D341Med (cell line): ENCODE measurements at regions not wholly inside any gene's neighbourhood (a gene's known extent, or its start where the extent isn't known, plus 50 kb on each side); places are given as distances from the start of the nearest gene placed in this dataset.

ENCODE experiments used
- DNase-seq: peaks from one replicate; pipeline ENCODE4 v3.0.0; 2012; ENCODE audit warnings: low spot score

DNA sequence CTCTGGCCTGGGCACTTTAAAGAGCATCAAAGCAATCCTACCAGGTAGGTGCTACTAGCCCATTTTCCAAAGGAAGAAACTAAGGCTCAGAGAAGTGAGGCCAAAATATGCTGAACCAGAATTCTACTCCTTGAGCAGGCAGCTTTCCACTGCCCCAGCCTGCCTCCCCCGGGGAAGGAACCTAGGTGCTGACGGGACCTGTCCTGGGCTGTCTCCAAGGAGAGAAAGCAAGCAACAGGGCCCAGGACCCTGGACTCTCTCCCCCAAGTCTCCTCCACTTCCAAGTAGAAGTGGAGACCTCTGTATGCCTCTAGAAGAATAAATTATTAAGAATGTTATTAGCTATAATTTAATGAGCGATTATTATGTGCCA is 159.5 kb downstream of the MRPL14 start:
- DNase-seq, result no peak

GRCh38 chr6:43966853-43967718 is 160.2 kb downstream of the MRPL14 start:
- DNase-seq, result no peak

DNA sequence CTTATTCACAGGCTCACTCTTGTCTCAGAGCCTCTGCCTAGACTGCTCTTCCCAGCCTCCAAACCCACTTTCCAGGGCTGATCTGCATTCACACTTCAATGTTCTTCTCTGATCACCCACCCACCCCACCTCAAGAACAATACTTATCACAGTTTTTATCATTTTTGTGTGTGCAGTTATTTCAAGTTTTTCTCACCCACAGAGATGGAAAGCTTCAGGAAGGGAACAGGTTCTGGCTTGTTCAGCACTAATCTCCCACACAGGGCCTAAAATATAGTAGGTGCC is 160.9 kb downstream of the MRPL14 start:
- DNase-seq, result no peak

DNA sequence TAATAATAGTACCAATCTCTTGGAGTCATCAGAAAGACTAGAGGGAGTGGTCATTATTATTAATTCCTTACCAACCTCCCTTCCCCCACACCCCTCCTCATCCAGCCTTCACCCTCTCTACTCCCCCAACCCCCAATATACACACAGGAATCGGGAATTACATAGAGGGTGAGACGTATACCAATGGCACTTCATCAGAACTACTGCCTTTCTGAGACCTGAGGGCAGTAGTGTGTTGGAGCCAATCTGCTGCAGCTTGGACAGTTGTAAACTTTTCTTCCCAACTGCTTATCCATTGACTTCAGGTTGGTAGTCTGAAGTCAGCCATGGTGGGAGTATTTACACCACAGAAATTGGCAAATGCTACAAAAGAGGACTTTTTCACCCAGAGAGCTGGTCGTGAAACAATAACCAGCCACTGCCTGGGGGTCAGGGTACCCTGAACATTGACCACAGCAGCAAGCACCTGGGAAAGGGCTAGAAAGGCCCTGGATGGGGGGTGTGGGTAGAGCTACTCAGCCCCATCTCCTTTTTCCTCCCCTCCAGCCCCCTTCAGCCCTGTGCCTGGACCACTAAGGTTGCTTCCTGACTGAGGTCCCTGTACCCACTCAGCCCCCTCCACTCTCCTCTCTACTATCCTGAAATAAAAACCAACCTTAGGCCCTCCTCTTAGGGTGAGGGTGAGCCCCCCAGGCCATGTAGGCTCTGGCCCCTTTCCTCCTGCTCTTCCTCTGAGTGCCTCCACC is 161.5 kb downstream of the MRPL14 start:
- no peak for DNase-seq

DNA sequence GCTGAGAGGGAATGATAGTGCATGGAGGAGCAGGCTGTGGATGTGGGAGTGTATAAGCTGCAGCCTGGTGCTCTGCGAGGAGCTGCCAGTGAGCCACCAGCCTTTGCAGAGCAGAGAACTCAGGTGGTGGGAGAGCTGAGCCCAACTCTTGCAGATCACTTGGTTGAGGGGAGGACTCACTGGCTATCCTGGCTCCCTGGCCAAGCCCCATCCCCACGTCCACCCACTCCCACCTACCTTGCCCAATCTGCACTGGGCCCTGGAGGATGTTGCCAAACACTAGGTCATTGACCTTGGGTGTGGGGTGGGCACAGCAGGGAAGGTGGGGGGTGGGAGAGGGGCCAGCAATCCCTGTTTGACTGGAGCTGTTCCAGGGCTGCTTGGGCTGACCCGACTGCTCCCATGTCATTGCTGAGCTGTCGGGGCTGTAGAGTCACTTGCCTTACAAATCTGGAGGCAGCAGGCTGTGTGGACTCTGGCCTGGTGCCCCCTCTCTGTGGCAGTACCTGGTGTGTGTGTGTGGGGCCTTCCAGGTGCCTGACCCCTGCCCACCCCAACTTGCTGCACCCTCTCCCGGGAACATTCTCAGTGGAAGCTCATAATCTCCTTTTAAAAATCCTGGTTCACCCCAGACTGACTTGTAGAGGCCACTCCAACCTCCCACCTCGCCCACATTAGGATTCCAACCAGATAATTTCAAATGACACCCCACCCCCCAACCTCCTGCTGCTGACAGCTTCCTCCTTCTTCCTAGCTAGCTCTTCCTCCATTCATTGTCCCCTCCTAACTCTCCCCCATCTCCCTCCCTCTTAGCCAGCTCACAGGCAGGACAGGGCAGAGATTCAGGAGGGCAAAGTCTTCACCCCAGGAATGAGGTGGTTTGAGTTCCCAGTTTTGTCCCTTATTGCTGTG is 162.3 kb downstream of the MRPL14 start:
- no peak for DNase-seq

DNA sequence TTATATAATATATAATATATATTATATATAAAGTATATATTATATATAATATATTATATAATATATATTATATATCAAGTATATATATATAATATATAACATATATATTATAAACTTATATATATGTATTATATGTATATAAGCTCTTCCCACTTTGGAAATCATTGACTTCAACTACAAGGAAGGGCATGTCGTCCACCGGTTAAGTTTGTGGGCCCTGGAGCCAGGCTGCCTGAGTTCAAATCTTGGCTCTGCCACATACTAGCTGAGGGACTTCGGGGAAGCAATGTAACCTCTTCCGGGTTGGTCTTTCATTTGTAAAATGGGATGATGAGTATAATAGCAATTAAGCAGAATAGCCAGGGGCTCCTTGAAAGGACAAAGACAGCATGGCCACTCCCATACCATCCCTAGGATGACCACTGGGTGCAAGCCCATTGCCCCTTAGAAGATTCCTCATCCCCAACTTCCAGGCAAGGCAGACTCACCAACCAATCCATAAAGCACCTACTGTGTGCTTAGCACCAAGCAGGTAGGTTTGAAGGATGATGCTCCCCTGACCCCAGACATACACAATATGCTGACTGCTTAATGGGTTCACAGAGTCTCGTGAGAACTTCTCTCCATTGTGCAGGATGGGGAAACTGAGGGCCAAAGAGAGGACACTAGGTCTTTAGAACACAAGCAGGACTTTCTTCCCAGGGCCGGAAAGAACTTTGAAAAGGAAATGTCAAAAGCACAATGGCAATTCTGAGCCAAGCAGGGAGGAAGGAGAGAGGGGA is 163.2 kb downstream of the MRPL14 start:
- DNase-seq, result no peak

GRCh38 chr6:43963203-43963602 is 164.0 kb downstream of the MRPL14 start:
- no peak for DNase-seq

GRCh38 chr6:43962458-43962857 is 164.8 kb downstream of the MRPL14 start:
- DNase-seq, result no peak

DNA sequence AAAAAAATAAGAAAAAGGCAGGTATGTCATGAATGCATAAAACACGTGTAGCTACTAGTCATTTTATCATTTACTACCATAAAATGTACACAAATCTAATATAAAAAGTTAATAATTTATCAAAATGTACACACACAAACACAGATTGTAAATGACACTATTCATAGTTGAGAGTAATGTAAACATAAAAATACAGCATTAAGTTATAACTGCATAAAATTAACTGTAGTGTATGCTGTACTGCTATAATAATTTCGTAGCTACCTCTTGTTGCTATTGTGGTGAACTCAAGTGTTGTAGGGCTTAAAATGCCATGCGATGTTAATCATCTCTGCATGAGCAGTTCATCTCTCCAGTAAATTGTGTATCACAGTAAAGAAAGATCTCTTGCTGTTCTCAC is 170.0 kb downstream of the MRPL14 start:
- DNase-seq, result no peak

DNA sequence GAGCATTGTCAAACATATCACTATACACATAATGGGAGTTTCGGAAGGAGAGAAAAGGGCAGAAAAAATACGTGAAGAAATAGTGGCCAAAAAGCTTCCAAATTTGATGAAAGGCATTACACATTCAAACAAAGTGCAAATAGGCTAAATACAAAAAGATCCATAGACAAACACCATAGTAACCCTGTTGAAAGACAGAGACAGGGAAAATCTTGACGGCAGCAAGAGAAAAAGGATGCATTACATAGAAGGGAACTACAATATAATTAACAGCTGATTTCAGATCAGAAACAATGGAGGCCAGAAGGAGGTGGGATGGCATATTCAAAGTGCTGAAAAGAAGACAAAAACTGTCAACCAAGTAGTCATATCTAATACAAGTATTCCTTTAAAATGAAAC is 170.8 kb downstream of the MRPL14 start:
- no peak for DNase-seq

DNA sequence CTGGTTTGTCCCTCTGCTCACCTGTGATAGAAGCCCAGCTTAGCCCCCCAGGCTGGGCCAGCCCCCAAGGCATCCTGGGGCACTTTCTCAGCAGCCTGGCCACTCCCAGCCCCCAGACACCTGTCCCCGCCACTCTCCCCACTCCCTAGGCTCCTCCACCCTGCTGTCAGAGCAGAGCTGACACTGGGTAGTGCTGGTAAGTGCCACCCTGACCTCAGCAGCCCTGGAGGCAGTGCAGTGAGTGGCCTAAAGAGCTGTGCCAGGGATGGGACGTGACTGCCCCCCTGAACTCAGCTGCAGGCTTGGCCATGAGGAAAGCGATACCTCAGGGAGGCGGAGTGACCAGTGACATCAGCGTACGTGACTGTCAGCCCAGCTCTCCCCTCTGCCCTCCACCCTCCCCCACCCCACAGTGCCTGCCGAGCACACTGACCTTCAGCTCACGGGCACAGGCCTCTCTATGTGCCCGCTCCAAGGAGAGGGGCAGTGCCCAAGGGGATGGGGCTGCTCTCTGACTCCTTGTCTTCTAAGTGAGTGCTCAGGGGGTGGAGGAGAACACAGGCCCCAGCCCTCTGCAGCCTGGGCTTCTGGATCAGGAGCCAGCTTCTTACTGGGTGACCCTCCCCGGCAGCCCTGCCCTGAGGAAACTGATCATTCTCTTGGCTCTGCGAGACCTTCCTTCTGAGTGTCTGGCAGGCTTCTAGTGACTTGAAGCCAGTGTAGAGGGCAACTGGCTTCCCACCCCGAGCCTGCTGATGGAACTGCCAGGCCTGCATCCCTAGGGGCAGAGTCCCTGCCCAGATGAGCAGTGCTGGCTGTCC is 172.7 kb downstream of the MRPL14 start:
- DNase-seq, result no peak

DNA sequence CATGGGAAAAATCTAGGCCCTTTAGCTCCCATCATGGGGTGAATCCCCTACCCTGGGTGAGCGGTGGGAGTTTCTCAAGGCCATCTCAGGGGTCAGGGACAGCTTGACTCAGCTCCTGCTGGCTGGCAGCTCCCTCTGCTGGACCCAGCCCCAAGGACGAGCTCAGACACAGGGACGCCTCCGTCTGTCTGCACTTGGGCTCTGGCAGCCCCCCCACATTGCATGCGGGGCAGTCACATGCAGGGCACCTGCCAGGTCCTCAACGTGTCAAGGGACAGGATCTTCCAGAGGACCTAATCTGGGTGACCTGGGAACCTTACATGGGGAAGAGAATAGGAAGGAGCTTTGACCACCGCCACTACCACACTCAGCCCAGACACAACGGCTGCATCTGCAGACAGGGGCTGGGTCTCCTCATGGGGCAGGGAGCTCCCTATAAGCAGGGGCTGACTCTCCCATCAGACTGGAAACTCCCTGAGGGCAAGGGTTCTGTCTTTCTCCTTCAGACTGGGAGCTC is 173.4 kb downstream of the MRPL14 start:
- peak; percentile 53 for DNase-seq

DNA sequence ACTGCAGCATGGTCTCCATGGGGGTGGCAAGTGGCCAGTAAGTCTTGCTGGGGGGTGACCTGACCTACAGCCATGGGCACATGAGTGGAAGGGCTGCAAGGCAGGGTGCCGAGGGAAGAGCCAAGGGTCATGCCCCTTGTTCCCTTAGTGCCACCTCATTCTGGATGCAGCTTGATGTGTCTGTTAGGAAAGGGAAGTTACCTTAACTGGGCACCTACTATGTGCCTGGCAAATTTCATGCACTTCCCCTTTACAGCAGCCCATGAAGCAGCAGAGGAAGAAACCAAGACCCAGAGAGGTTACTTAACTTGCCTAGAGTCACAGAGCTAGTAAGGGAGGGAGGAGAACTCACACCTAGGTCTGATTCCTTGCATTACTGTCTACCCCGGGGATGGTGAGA is 174.0 kb downstream of the MRPL14 start:
- no peak for DNase-seq

- no peak for DNase-seq
Measured at GRCh38 chr6:43952746-43953145, 174.5 kb downstream of the MRPL14 start.

- no peak for DNase-seq
Measured at GRCh38 chr6:43951756-43952675, 175.2 kb downstream of the MRPL14 start.

DNA sequence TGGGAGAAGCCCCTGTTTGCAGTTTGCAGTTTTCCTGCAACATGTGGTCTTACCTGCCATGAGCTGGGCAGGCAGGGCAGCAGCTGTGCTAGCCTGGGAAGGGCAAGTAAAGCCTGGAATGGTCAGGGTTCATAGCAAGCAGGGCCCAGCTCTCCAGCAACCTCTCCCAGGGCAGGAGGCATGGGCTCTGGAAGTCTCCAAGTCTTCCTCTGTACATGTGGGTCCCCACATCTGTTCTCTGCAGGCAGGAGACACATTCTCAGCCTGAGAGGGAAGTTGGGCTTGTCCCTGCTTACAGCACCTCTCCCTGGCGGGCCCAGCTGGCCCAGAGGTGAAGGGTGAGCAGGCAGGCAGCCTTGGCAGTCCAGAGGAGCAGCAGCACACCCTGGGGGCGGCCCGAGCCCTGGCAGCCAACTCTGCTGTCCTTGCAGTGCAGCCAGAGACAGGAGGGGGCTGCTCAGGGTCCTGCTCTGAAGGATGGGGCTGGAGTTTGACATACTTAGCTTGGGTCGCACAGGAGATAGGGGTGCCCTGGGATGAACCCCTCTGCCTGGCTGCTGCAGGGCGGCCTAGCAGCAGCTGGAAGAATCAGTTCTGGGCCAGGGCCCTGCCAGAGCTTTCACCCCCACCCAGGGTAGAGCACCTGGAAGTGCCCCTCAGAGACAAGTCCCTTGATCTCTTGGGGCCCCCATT is 176.0 kb downstream of the MRPL14 start:
- DNase-seq, result peak; percentile 69

DNA sequence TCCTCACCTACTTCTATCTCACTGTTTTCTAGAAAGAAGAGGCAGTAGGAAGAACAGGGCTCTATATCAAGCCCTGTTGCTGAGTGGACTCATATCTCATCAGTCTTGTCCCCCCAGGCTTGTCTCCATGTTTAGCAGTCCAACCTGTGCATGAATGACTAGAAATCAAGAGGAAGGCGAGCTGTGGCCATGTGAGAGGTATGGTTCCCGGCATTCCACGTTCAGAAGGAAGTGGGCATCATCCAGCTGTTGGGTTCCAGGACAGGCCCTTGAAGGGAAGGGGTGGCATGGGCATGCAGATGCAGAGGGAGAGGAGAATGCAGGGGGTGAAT is 176.6 kb downstream of the MRPL14 start:
- no peak for DNase-seq

DNA sequence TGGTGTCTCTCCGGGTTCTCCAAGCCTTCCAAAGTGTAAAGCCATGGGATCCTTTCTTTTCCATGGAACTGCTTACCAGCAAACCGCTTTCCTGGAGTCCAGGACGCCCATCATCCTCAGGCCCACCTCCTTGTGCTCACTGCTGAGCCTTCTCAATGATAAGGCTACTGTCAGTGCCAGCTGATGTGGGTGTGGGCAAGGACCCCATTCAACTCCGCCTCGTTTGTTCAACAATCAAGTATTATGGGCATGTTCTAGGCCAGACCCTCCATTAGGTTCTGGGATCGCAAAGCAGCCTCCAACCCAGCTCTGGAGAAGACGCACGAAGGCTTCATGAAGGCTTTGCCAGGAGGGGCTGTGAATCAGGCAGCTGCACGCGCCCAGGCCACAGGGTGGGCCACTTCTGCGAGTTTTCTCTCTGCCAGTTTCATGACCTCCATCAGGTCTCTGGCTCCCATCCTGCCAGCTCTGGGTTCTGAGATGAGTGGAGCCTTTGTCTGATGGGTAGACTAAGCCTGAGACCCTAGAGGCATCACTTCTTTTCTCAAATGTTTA is 177.1 kb downstream of the MRPL14 start:
- no peak for DNase-seq

- no peak for DNase-seq
Measured at GRCh38 chr6:43949551-43949991, 177.7 kb downstream of the MRPL14 start.
